ACHN (cell line): ENCODE measurements at regions not wholly inside any gene's neighbourhood (a gene's known extent, or its start where the extent isn't known, plus 50 kb on each side); places are given as distances from the start of the nearest gene placed in this dataset.
"Not testable (repeated sequence)": the region's sequence is repeated elsewhere in the genome, so short reads cannot be mapped to it uniquely, and the experiment has no call there.

ENCODE experiments used
- DNase-seq: peaks from one replicate; pipeline ENCODE4 v3.0.0-alpha.2; 2015
- in situ Hi-C: cut with HindIII; loops from 2 replicates; pipeline ENCODE4 v1.10.0; 2017; ENCODE audit warnings: low sequenced_read_pairs, low pct_ligation_motif_present, low pct_unique_long_range_greater_than_20kb

DNA sequence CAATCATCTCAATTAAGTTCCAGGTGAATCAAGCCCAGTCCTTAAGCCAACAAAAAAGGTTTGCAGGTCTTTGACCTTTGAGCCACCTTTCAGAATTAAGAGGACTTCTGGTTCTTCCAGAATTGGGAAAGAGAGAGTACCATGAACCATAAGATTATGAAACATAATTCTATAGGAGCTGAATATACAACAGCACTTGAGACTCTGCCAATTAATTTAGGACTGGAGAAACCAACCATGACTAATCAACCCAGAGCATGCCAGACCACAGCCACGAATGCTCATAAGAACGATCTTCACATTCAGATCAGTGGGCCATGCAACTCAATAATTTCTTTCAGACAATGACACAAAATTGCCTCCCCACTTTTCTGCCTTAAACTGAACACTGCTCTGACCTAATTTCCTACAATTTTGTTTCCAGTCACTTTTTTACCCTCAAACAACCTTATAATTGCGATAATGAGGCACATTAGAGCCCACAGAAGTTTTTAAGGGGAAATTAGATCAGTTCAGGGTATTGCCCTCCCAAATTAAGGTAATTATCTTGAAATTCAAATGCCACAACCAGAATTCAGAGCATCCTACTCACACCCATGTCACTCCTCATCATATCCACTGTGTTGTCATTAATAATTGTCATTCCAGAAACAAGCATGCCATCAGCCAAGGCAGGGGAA is 213.4 kb downstream of the ATPSCKMT start:
- in situ Hi-C loops: no loop called here
- no peak for DNase-seq

DNA sequence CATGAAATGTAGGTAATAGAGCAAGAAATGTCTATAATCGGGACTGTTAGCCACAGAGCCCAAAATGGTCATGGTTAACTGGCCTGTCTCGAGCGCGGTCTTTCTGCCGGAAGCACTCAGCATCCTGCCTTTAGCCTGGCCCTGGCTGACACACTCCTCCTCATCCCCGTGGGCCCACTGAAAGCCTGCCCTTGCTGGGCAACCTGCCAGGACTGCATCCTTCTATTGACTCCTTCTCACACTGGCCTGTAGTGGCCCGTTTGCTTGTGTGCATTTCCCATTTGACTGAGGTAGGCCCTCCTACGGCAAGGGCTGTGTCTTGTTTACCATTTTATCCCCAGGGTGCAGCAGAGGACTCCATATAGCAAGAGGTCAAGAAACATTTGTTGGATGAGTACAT is 215.7 kb downstream of the ATPSCKMT start:
- in situ Hi-C loops: no loop called here
- DNase-seq: no peak

DNA sequence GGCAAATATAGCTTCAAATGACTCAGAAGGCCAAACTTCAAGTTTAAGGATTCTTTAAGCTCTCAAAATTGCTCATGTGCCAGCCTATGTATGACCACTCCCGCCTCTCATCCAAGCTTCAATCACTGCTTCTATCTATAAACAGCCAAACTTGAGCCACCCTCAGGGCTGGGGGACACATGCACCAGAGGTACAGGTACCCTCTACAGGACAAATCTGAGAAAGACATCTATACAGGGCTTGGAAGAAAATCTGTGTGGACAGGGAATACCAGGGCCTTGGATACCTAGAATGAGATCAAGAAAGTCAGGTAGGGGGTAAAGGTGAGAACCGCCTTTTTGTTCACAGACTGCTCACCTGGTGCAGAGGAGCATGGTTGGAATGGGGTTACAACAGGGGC is 217.9 kb downstream of the ATPSCKMT start:
- DNase-seq: no peak
- in situ Hi-C loops: no loop called here

DNA sequence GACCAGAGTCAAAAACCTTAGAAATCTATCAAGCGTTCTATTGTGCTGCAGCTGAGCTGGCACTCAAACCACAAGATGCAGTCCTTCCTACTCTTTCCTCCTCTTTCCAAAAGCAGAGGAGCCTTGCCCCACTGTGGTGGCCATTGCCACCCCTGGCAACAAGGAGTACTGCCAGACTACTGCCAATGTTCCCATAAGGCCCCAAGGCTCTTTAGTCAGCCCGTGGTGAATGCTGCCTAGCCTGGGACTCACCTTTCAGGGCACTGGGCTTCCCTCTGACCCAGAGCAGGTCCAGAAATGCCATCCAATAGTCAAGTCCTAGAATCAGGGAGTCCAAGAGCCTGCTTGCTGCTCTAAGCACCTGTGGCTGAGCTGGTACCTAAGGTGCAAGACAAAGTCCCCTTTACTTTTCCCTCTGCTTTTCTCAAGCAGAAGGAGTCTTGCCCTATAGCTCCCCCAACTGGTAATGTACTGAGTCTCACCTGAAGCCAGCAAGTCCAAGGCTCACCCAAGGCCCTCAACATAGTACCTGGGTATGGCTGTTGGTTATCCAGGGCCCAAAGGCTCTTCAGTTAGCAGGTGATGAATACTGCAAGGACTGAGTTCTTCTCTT is 219.4 kb downstream of the ATPSCKMT start:
- DNase-seq: peak; percentile 35
- in situ Hi-C loops: no loop called here

DNA sequence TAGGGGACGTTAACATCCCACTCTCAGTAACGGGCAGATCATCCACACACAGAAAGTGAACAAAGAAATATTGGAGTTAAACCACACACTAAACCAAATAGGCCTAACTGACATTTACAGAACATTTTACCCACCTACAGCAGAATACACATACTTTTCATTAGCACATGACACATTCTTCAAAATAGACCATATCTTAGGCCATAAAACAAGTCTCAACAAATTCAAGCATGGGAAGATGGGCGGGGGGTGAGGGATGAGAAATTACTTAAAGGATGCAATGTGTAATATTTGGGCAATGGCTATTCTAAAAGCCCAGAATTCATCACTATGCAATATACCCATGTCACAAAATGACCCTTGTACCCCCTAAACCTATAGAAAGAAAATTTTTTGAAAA is 226.2 kb downstream of the ATPSCKMT start:
- in situ Hi-C loops: no loop called here
- no peak for DNase-seq

DNA sequence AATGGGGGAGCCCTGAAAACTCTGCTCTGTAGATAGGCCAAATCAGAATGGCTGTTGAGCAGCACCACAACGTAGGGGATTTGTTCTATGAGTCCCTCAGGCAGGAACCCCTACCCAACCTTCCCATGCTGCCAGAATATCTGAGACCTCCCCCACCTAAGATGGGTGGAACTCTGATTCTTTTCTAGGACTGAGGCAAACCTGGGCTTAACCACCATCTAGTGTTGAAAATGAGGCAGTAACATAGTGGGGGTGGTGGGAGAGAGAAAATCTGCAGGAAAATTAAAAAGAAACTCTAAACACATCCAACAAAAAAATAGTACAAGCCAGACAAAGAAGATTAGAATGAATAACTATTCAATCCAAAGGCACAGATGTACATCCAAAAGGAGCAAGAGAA is 228.4 kb downstream of the ATPSCKMT start:
- in situ Hi-C loops: no loop called here
- no peak for DNase-seq

DNA sequence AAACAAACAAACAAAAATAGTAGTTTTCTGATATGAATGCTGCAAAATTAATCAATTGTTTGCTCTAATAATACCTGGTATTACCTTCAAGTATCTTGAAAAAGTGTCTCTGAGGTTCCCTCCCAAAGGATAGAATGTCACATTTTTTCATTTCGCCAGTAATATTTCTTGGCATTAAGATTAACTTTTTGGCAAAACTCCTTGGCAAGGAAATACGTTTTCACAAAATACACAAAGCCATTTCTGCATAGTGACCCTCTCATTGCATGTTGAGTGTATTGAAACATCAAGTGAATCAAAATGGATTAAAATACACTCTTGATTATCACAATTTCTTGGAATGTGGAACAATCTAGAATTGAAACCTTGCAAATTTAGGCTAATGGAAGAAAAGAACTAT is 230.5 kb downstream of the ATPSCKMT start:
- DNase-seq: no peak

DNA sequence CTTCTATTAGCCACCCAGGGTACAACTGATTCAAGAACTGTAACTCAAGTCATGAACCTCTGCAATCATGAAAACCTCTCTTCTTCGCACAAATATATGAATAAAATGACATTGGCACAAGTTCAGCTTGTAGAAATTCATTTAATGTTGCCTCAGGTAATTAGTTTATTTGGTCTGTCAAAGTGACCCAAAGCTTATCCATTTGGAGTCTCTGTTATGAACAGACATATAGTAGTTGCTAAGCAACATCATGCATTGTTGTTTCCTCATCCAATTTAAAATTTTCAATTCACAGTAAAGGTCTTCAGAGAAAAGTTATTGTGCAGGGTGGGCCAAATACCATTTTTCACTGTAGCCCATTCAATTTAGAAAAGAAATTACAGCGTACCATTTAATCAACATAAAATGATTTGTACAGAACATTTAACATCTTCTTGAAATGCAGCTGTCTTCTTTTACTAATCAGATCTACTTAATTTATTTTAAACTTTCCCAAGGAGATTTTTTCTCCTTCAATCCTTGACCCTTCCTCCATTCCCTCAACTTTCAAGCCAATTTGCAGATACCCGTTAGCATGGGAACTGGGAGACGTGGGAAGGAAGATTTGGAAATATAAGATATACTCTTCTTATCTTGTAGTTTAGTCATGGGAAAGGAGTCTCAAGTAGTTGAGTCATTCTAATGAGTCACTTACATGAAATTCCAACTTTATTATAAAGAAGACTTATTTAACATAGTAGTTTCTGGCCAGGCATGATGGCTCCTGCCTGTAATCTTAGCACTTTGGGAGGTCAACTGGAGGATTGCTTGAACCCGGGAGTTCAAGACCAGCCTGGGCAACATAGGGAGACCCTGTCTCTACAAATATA is 231.3 kb downstream of the ATPSCKMT start:
- in situ Hi-C loops: no loop called here
- peak; percentile 71 for DNase-seq

More for the DNA sequence above, 230.5 kb downstream of the ATPSCKMT start:
- in situ Hi-C loops: no loop called here

DNA sequence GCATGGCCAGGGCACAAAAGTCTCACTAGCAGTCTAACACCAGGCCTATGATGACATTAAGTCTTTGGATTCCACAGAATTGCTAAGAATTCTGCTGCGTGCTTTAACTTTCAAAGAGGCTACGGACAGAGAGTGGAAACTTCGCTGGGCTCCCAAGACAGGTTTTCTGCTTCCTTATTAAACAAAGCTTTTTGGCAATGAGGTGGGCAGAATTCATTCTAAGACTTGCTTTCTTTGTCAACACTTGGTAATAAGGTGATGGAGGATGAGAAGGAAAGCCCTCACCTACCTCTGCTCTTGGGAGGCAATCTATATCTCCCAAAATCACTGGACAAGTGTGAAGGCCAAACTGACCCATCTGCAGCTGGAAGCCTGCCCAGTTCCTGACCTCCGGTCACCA is 231.9 kb downstream of the ATPSCKMT start:
- in situ Hi-C loops: no loop called here
- DNase-seq: no peak

DNA sequence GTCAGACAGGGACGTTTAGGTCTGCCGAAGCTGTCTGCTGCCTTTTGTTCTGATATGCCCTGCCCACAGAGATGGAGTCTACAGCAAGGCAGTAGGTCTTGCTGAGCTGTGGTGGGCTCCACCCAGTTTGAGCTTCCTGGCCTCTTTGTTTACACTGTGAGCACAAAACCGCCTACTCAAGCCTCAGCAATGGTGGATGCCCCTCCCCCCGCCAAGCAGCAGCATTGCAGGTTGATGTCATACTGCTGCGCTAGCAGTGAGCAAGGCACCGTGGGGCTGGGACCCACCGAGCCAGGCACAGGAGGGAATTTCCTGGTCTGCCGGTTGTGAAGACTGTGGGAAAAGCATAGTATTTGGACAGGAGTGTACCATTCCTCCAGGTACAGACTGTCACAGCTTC is 233.1 kb downstream of the ATPSCKMT start:
- in situ Hi-C loops, DNase-seq: not testable (repeated sequence)

DNA sequence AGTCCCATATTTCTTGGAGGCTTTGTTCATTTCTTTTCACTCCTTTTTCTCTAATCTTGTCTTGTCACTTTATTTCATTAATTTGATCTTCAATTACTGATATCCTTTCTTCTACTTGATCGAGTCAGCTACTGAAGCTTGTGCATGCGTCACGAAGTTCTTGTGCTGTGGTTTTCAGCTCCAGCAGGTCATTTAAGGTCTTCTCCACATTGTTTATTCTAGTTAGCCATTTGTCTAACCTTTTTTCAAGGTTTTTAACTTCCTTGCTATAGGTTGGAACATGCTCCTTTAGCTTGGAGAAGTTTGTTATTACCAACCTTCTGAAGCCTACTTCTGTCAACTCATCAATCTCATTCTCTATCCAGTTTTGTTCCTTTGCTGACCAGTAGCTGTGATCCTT is 234.0 kb downstream of the ATPSCKMT start:
- in situ Hi-C loops, DNase-seq: not testable (repeated sequence)

DNA sequence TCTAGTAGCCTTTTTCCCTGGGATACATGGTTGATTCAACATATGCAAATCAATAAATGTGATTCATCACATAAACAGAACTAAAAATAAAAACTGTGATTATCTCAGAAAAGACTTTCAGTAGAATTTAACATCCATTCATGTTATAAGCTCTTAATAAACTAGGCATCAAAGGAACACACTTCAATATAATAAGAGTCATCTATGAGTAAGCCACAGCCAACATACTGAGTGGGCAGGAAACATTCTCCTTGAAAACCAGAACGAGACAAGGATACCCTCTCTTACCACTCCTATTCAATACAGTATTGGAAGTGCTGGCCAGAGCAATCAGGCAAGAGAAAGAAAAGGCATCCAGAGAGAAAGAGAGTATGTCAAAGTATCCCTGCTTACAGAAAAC is 239.9 kb downstream of the ATPSCKMT start:
- no peak for DNase-seq
- in situ Hi-C loops: no loop called here

DNA sequence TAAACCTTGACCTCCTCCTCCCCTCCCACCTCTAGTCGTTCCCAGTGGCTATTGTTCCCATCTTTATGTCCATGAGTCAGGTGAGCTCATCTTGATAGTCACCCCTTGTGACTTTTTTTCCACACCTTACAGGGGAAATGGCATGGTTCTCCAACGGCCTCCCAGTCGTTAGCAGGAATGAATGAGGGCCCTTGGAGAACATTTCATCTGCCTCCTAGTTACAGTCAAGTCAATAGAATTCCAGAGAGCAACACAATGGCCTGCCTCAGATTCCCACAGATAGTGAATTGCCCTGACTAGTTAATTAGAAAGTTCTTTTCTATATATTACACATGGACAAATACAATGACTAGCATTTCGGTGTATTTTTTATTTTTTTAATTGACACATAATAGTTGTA is 262.6 kb downstream of the ATPSCKMT start:
- in situ Hi-C loops: no loop called here

DNA sequence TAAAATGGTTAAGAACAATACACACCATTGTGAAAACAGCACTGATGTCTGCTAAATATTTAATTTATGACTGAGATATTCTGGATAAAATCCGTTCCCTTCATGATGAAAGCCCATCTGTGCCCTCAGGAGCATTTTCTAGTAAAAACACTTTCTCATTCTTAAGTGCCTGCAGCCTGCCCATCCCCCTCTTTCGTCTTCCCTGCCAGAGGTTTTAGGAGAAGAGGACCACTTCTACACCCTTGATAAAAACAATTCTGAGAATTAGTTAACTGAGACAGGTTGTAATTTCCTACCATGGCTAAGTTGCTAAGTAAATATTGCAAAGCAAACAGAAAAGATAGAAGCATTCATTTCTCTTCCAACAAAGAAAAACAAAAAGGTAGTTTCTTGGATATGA is 272.6 kb downstream of the ATPSCKMT start:
- in situ Hi-C loops: no loop called here

More for the DNA sequence above, 262.6 kb downstream of the ATPSCKMT start:
- DNase-seq: no peak

DNA sequence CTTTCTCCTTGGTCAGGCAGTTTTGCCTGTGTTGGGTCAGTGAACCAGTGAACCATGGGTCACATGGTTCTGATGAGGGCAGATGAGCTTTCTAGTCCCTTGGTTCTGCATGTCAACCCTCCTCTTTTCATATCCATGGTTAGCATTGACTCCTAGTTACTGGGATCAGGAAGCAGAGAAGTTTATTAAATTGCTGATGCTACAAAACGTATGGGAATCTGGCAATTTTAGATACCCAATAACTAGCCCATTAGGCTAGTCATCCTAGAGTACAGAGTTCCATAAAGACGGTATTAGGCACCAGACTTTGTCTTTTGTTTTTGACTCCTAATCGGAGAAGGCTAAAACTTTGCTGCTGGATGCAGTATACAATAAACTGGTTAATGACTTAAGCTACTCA is 273.1 kb downstream of the ATPSCKMT start:
- no peak for DNase-seq
- in situ Hi-C loops: no loop called here

More for the DNA sequence above, 272.6 kb downstream of the ATPSCKMT start:
- no peak for DNase-seq

DNA sequence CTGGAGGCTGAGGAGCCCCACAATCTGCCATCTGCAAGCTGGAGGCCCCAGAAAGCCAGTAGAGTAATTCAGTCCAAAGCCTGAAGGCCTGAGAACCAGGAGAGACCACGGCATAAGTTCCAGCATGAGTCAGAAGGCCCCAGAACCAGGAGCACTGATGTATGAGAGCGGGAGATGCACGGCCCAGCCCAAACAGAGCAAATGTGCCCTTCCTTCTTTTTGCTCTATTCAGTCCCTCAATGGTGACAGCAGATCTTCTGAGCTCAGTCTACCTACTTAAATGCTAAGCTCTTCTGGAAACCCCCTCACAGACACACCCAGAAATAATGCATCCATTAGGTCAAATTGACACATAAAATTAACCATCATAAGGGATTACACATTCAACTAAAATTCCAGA is 277.6 kb downstream of the ATPSCKMT start:
- in situ Hi-C loops: no loop called here
- DNase-seq: no peak

DNA sequence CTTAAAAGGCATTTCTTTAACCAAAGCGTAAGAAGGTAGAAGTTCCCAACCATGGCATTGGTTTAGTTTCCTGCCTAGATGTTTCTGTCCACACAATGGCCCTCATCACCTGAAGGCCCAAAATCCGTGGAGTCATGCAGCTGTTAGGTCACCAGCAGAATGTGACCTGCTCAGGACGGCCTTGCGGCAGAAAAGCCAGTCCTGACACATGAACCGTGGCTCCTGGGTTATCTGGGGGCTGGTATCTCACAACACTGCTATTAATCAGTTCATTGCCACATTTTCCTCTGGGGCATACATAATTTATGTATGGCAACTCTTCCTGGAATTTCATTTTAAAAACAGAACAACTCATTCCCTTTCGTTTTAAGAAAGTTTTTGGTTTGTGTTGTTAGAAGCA is 278.4 kb downstream of the ATPSCKMT start:
- no peak for DNase-seq
- in situ Hi-C loops: no loop called here

DNA sequence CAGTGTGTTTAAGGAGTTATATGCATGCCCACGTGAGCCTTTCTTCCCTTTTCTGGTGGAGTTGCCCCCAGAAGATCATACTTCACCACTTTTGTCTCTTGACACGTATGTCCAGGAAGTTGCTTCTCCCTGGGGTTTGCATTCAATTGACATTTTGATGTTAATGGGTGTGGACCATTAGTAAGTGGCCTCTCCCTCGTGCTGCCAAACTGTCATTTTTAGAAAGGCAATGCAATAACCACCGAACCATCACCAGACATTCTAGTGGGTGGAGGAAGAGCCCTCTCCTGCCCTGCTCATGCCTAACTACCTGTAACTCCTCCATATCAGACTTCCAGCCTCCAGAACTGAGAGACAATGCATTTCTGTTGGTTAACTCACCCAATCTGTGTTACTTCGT is 290.8 kb downstream of the ATPSCKMT start:
- in situ Hi-C loops: no loop called here
- DNase-seq: no peak

DNA sequence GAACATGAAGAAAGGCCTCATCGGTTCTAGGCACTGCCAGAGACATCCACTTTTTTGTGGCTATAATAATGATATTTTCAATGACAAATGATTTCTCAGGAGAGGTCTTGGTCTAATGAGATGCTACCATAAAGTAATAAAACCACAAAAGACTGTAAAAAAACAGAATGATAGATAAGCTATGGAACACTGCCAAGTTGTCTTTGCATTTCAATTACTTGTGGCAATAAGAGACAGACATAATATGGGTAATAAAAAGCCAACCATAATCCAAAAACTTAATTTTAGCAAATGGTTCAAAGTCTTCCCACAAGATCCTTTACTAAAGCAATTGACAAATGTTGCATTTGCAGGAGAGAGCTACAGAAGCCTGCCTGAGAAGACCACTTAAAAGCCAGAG is 292.5 kb downstream of the ATPSCKMT start:
- no peak for DNase-seq
- in situ Hi-C loops: no loop called here

DNA sequence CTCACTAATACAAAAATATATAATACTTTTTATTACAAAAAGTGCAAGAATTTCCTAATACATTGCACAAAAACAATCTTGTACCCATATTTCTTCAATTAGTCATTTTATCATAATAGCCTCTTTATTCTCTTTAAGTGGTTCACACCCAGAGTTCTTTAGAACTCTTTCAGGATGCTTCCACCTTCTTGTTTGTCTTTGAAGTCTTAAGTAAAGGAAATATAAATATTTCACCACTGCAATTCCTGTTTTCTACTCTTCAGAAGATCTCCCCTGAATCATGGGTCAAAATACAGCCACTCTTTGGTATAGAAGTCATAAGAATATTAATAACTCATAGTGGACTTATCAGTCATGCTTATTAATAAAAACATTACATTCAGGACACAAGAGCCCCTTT is 293.0 kb downstream of the ATPSCKMT start:
- in situ Hi-C loops: no loop called here
- DNase-seq: no peak
